ENCODE measurements at regions not wholly inside any gene's neighbourhood (a gene's known extent, or its start where the extent isn't known, plus 50 kb on each side); places are given as distances from the start of the nearest gene placed in this dataset.

GRCh38 chr4:149120331-149121022 lies 678.3 kb upstream of the NR3C2 start:
- H3K27me3 ChIP-seq: no peaks in the 10 kb centered on the region
- peak in 7 of 8 donors; percentile 50 to 90 (median 58) for ATAC-seq
- H3K9me3 ChIP-seq: no peaks in the 10 kb centered on the region
- H3K4me1 ChIP-seq: peaks cover 0 to 20% (median 0%) of the 10 kb centered on the region in 9 donors
- no peaks in the 10 kb centered on the region for H3K36me3 ChIP-seq
- peak overlapping the region in 4 of 10 donors; percentile 37 to 59 (median 49) for H3K27ac ChIP-seq
- 36 to 53% methylated on average over 2 of the region's 2 CpGs for WGBS, 2 donors
- no peak overlapping the region for H3K4me3 ChIP-seq
- no peak for DNase-seq
- TF ChIP-seq CTCF (IDR thresholded peaks at IDR 0.05): no peak
- intact Hi-C loops (cut with DNase I): no loop called here

GRCh38 chr4:149116806-149117205 lies 674.6 kb upstream of the NR3C2 start:
- intact Hi-C loops (cut with DNase I): no loop called here
- Histone ChIP-seq H3K9me3 (no peaks in the 10 kb centered on the region), H3K27ac (no peak overlapping the region), H3K4me3 (no peak overlapping the region), H3K36me3 (no peaks in the 10 kb centered on the region), H3K4me1 (peaks cover 0 to 20% (median 0%) of the 10 kb centered on the region in 9 donors), H3K27me3 (no peaks in the 10 kb centered on the region)
- WGBS, 2 donors: 96 to 98% methylated on average over 2 of the region's 2 CpGs
- ATAC-seq: no peak
- DNase-seq: no peak
- TF ChIP-seq CTCF (IDR thresholded peaks at IDR 0.05): no peak

GRCh38 chr4:149113804-149114430 lies 671.7 kb upstream of the NR3C2 start:
- Histone ChIP-seq H3K9me3 (peaks cover 0 to 4% (median 0%) of the 10 kb centered on the region in 11 donors), H3K27ac (no peak overlapping the region), H3K4me1 (peaks cover 0 to 10% (median 0%) of the 10 kb centered on the region in 9 donors), H3K36me3 (no peaks in the 10 kb centered on the region), H3K4me3 (no peak overlapping the region), H3K27me3 (no peaks in the 10 kb centered on the region)
- DNase-seq (no peak), ATAC-seq (no peak)
- no peak for TF ChIP-seq CTCF (IDR thresholded peaks at IDR 0.05)
- 96 to 100% methylated on average over 1 of the region's 1 CpG for WGBS, 2 donors
- intact Hi-C loops (cut with DNase I): no loop called here

- no peak overlapping the region for H3K4me3 ChIP-seq
- H3K36me3 ChIP-seq: no peaks in the 10 kb centered on the region
- ATAC-seq (no peak), DNase-seq (no peak)
- peaks cover 0 to 10% (median 0%) of the 10 kb centered on the region in 9 donors for H3K4me1 ChIP-seq
- H3K9me3 ChIP-seq: peaks cover 0 to 4% (median 0%) of the 10 kb centered on the region in 11 donors
- intact Hi-C loops (cut with DNase I): no loop called here
- 70 to 83% methylated on average over 3 of the region's 3 CpGs for WGBS, 2 donors
- no peak overlapping the region for H3K27ac ChIP-seq
- no peaks in the 10 kb centered on the region for H3K27me3 ChIP-seq
- no peak for TF ChIP-seq CTCF (IDR thresholded peaks at IDR 0.05)
Observed at GRCh38 chr4:149112109-149112508, 669.9 kb upstream of the NR3C2 start.
